Sigmoid colon (tissue), 4 donors: ENCODE measurements at regions not wholly inside any gene's neighbourhood (a gene's known extent, or its start where the extent isn't known, plus 50 kb on each side); places are given as distances from the start of the nearest gene placed in this dataset.

ENCODE experiments used
- CTCF ChIP-seq, 4 experiments: fragments of 450-650 bp in 3 of 4; fragments of 200-600 bp in 1 of 4; IDR thresholded peaks; one replicate each; pipeline ENCODE4 v1.5.1; 2016 to 2019; ENCODE audit warnings: antibody characterized with exemption in 4 of 4, mild to moderate bottlenecking in 3 of 4, moderate library complexity in 2 of 4
- EP300 ChIP-seq, 4 donors: sonication (generic); formaldehyde crosslinking; IDR thresholded peaks; one replicate each; pipeline ENCODE4 v1.6.1; 2017; ENCODE audit warnings: antibody characterized with exemption in 4 of 4
- POLR2A ChIP-seq, 2 donors: fragments of 450-650 bp; IDR thresholded peaks; one replicate each; pipeline ENCODE4 v1.6.1; 2016; ENCODE audit warnings: antibody characterized with exemption in 2 of 2, mild to moderate bottlenecking in 2 of 2, moderate library complexity in 2 of 2

DNA sequence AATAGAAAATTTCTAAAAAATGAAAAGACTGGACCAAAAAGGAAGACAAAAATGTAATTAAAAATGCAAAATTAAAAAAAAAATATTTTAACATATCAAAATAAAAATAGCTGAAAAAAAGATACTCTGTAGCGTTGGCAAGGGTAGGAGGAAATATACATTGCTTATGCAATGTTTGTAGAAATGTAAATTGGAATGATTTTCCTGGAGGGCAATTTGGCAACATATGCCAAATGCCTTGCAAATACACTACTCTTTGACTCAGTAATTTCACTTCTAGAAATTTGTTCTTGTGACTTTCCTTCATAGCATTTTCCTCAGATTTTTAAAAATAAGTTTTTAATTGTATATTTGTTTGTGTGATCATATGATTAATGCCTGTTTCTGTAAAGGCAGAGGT is 296.6 kb downstream of the ZNF621 start:
- no peak for TF ChIP-seq CTCF (IDR thresholded peaks at IDR 0.05)
- no peak for TF ChIP-seq POLR2A (IDR thresholded peaks at IDR 0.05)
- no peak for TF ChIP-seq EP300 (IDR thresholded peaks at IDR 0.05)
